H9 (cell line): ENCODE measurements at regions not wholly inside any gene's neighbourhood (a gene's known extent, or its start where the extent isn't known, plus 50 kb on each side); places are given as distances from the start of the nearest gene placed in this dataset.

Experiments used
- DNase-seq: peaks from one replicate; pipeline ENCODE4 v3.0.0-alpha.2; 2017
- H2AFZ ChIP-seq: one replicate; pipeline ENCODE4 v1.6.1; 2013; ENCODE audit warnings: mild to moderate bottlenecking, low read length, control low read depth, moderate library complexity
- H2AK5ac ChIP-seq: 2 replicates; pipeline ENCODE4 v1.6.1; 2013; ENCODE audit warnings: low read length, control low read depth, mixed read lengths; ENCODE audit not compliant: insufficient read length
- H2BK120ac ChIP-seq: one replicate; pipeline ENCODE4 v1.6.1; 2013; ENCODE audit warnings: low read depth, mild to moderate bottlenecking, low read length, control low read depth, inconsistent platforms; ENCODE audit not compliant: poor library complexity, severe bottlenecking
- H2BK12ac ChIP-seq: 2 replicates; pipeline ENCODE4 v1.6.1; 2013; ENCODE audit warnings: low read length, control low read depth, mixed read lengths, low read depth; ENCODE audit not compliant: insufficient read length
- H2BK15ac ChIP-seq: 2 replicates; pipeline ENCODE4 v1.6.1; 2013; ENCODE audit warnings: low read depth, low read length, control low read depth
- H2BK20ac ChIP-seq: one replicate; pipeline ENCODE4 v1.6.1; 2013; ENCODE audit warnings: low read depth, mild to moderate bottlenecking, low read length, control low read depth, inconsistent platforms; ENCODE audit not compliant: poor library complexity, severe bottlenecking
- H2BK5ac ChIP-seq: 2 replicates; pipeline ENCODE4 v1.6.1; 2013; ENCODE audit warnings: low read length, control low read depth, mixed read lengths; ENCODE audit not compliant: insufficient read length
- H3K14ac ChIP-seq: 2 replicates; pipeline ENCODE4 v1.6.1; 2013; ENCODE audit warnings: low read length, control low read depth; ENCODE audit not compliant: insufficient read depth
- H3K18ac ChIP-seq: 2 replicates; pipeline ENCODE4 v1.6.1; 2013; ENCODE audit warnings: low read depth, mild to moderate bottlenecking, mixed read lengths, low read length, control low read depth; ENCODE audit not compliant: insufficient read length
- H3K23ac ChIP-seq: 2 replicates; pipeline ENCODE4 v1.6.1; 2013; ENCODE audit warnings: low read length, control low read depth, mixed read lengths, low read depth; ENCODE audit not compliant: insufficient read length
- H3K23me2 ChIP-seq: 2 replicates; pipeline ENCODE4 v1.6.1; 2013; ENCODE audit warnings: low read depth, mild to moderate bottlenecking, mixed read lengths, low read length, control low read depth; ENCODE audit not compliant: insufficient read length, poor library complexity, severe bottlenecking
- H3K27ac ChIP-seq: 2 replicates; pipeline ENCODE4 v1.5.1; 2013; ENCODE audit warnings: low read length, control low read depth, mixed read lengths, low read depth; ENCODE audit not compliant: insufficient read length
- H3K27me3 ChIP-seq: 2 replicates; pipeline ENCODE4 v1.6.1; 2013; ENCODE audit warnings: low read length, control low read depth, inconsistent platforms; ENCODE audit not compliant: insufficient read depth
- H3K4ac ChIP-seq: 2 replicates; pipeline ENCODE4 v1.6.1; 2013; ENCODE audit warnings: low read depth, mild to moderate bottlenecking, control low read depth, inconsistent platforms, low read length, moderate library complexity
- H3K4me1 ChIP-seq: 2 replicates; pipeline ENCODE4 v1.6.1; 2013; ENCODE audit warnings: low read length, control low read depth, inconsistent platforms; ENCODE audit not compliant: insufficient read depth
- H3K4me2 ChIP-seq: 2 replicates; pipeline ENCODE4 v1.6.1; 2013; ENCODE audit warnings: low read length, control low read depth, mixed read lengths; ENCODE audit not compliant: insufficient read length, insufficient read depth
- H3K56ac ChIP-seq: 2 replicates; pipeline ENCODE4 v1.6.1; 2013; ENCODE audit warnings: low read depth, mild to moderate bottlenecking, mixed read lengths, low read length, control low read depth; ENCODE audit not compliant: insufficient read length
- H3K79me1 ChIP-seq: 2 replicates; pipeline ENCODE4 v1.6.1; 2013; ENCODE audit warnings: low read depth, mild to moderate bottlenecking, moderate library complexity, low read length, control low read depth, inconsistent platforms; ENCODE audit not compliant: insufficient read depth, poor library complexity, severe bottlenecking
- H3K79me2 ChIP-seq: 2 replicates; pipeline ENCODE4 v1.6.1; 2013; ENCODE audit warnings: low read length, control low read depth, inconsistent platforms; ENCODE audit not compliant: insufficient read depth
- H3K9ac ChIP-seq: 2 replicates; pipeline ENCODE4 v1.6.1; 2013; ENCODE audit warnings: low read length, control low read depth, mixed read lengths; ENCODE audit not compliant: insufficient read length; ENCODE audit errors: extremely low read depth
- H3K9me3 ChIP-seq: one replicate; pipeline ENCODE4 v1.6.1; 2013; ENCODE audit warnings: low read depth, low read length, inconsistent platforms; ENCODE audit not compliant: control insufficient read depth
- H3T11ph ChIP-seq: one replicate; pipeline ENCODE4 v1.6.1; 2013; ENCODE audit warnings: mild to moderate bottlenecking, low read length, control low read depth, inconsistent platforms
- H4K20me1 ChIP-seq: one replicate; pipeline ENCODE4 v1.6.1; 2013; ENCODE audit not compliant: control insufficient read depth, insufficient read length, insufficient read depth
- H4K5ac ChIP-seq: 2 replicates; pipeline ENCODE4 v1.6.1; 2013; ENCODE audit warnings: low read depth, mild to moderate bottlenecking, mixed read lengths, low read length, control low read depth; ENCODE audit not compliant: insufficient read length
- H4K8ac ChIP-seq: replicated peaks from 2 replicates; pipeline ENCODE4 v1.6.1; 2013; ENCODE audit warnings: low read length, control low read depth, mixed read lengths, low read depth; ENCODE audit not compliant: insufficient read length
- H4K91ac ChIP-seq: 2 replicates; pipeline ENCODE4 v1.6.1; 2013; ENCODE audit warnings: low read depth, mild to moderate bottlenecking, moderate library complexity, mixed read lengths, low read length, control low read depth; ENCODE audit not compliant: insufficient read length
- H3K27ac Mint-ChIP-seq, 3 experiments: 2 replicates in 2 of 3; 3 replicates in 1 of 3; pipeline ENCODE4 v1.8.0; 2020 to 2021; ENCODE audit warnings: mixed read lengths in 3 of 3, mild to moderate bottlenecking in 1 of 3, moderate library complexity in 1 of 3
- H3K27me3 Mint-ChIP-seq: 2 replicates; pipeline ENCODE4 v1.8.0; 2021; ENCODE audit warnings: low read depth, mild to moderate bottlenecking, moderate library complexity, mixed read lengths
- H3K36me3 Mint-ChIP-seq, 3 experiments: 2 replicates in 2 of 3; 3 replicates in 1 of 3; pipeline ENCODE4 v1.8.0; 2020 to 2021; ENCODE audit warnings: low read depth in 3 of 3, mixed read lengths in 3 of 3; ENCODE audit not compliant: insufficient read depth in 1 of 3
- H3K4me1 Mint-ChIP-seq, 2 experiments: 2 replicates each; pipeline ENCODE4 v1.8.0; 2020; ENCODE audit warnings: mixed read lengths in 2 of 2
- H3K4me3 Mint-ChIP-seq, 2 experiments: 2 replicates in 1 of 2; 3 replicates in 1 of 2; pipeline ENCODE4 v1.8.0; 2020 to 2021; ENCODE audit warnings: mild to moderate bottlenecking in 2 of 2, mixed read lengths in 2 of 2, moderate library complexity in 1 of 2
- H3K9me3 Mint-ChIP-seq, 2 experiments: 2 replicates in 1 of 2; 3 replicates in 1 of 2; pipeline ENCODE4 v1.8.0; 2020; ENCODE audit warnings: mild to moderate bottlenecking in 2 of 2, mixed read lengths in 2 of 2, moderate library complexity in 1 of 2
- CTCF ChIP-seq: fragments of 200-600 bp; sonication (generic); conservative IDR thresholded peaks from 3 replicates; pipeline ENCODE4 v1.8.0; 2021; ENCODE audit warnings: antibody characterized with exemption, mild to moderate bottlenecking
- WGBS: extraction: QIAGEN DNeasy Blood & Tissue Kit; methylation state at CpG from one replicate; pipeline ENCODE4 v1.1.7; 2013; ENCODE audit warnings: missing lambda C conversion rate, low lambda C conversion rate, mixed read lengths; ENCODE audit not compliant: insufficient read length; ENCODE audit errors: extremely low coverage; 5-methylcytosine and 5-hydroxymethylcytosine counted together

- Histone ChIP-seq H3K27me3 (no peaks in the 10 kb centered on the region), H2AK5ac (no peak overlapping the region), H2BK5ac (no peak overlapping the region), H3K79me2 (no peaks in the 10 kb centered on the region), H3K27ac (no peak overlapping the region), H3K23ac (no peak overlapping the region), H3K14ac (no peak overlapping the region; the same call in 1 of the 2 replicates), H4K20me1 (no peaks in the 10 kb centered on the region), H2BK20ac (no peak overlapping the region), H3K9ac (no peak overlapping the region), H2AFZ (no peak overlapping the region), H2BK12ac (no peak overlapping the region), H4K91ac (no peak overlapping the region), H3T11ph (no peak overlapping the region), H3K4me2 (no peak overlapping the region), H3K79me1 (no peaks in the 10 kb centered on the region), H2BK120ac (no peak overlapping the region), H3K4ac (no peak overlapping the region), H3K9me3 (no peaks in the 10 kb centered on the region), H3K4me1 (no peaks in the 10 kb centered on the region), H4K8ac (no peak overlapping the region), H2BK15ac (no peak overlapping the region), H4K5ac (no peak overlapping the region), H3K23me2 (no peaks in the 10 kb centered on the region), H3K56ac (no peak overlapping the region), H3K18ac (peak overlapping the region; percentile 23)
- no peak for TF ChIP-seq CTCF
- Mint-ChIP-seq H3K27me3 (no peaks in the 10 kb centered on the region), H3K36me3 (peaks cover 0 to 2% (median 0%) of the 10 kb centered on the region in 3 experiments; a peak in 1 of 7 replicates), H3K4me3 (no peak overlapping the region), H3K9me3 (peaks cover 0 to 2% of the 10 kb centered on the region in 2 experiments; a peak in 1 of 5 replicates), H3K4me1 (peaks cover 2 to 4% of the 10 kb centered on the region in 2 experiments; a peak in 2 of 4 replicates), H3K27ac (no peak overlapping the region)
- no CpG with 5 or more reads among the region's 4 CpGs for WGBS
- no peak for DNase-seq
Measured at GRCh38 chr4:170775851-170776250, 686.1 kb upstream of the AADAT start.
